ENCODE measurements at regions not wholly inside any gene's neighbourhood (a gene's known extent, or its start where the extent isn't known, plus 50 kb on each side); places are given as distances from the start of the nearest gene placed in this dataset.

DNA sequence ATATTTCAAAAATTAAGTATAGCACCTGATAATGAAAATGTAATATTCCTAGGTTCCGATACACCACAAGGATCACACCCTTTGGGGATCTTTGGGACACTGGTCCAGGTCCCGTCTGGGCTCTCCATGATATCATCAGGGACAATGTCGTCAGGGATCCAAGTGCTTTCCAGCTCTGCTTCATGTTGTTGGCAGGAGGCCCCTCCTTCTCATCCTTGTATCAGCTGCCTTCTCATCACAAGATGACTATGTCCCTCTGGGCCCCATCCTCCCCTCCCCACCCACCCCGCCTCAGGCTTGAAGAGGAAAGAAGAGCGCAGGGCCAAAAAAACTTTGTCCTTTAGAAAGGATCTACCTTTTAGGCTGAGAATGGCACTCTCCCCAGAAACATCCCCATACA is 128.3 kb upstream of the KLF3 start:
- no peak overlapping the region for H3K4me3 ChIP-seq (ENCODE audit: low read depth, low read length)
- no peaks in the 10 kb centered on the region for H3K9me3 ChIP-seq (ENCODE audit: severe bottlenecking)
- H3K27ac ChIP-seq, result no peak overlapping the region
- TF ChIP-seq, protein P1, sequence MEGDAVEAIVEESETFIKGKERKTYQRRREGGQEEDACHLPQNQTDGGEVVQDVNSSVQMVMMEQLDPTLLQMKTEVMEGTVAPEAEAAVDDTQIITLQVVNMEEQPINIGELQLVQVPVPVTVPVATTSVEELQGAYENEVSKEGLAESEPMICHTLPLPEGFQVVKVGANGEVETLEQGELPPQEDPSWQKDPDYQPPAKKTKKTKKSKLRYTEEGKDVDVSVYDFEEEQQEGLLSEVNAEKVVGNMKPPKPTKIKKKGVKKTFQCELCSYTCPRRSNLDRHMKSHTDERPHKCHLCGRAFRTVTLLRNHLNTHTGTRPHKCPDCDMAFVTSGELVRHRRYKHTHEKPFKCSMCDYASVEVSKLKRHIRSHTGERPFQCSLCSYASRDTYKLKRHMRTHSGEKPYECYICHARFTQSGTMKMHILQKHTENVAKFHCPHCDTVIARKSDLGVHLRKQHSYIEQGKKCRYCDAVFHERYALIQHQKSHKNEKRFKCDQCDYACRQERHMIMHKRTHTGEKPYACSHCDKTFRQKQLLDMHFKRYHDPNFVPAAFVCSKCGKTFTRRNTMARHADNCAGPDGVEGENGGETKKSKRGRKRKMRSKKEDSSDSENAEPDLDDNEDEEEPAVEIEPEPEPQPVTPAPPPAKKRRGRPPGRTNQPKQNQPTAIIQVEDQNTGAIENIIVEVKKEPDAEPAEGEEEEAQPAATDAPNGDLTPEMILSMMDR (IDR thresholded peaks at IDR 0.05; ENCODE audit: low read depth, low read length), result no peak
- DNase-seq, result no peak
- no peaks in the 10 kb centered on the region for H3K27me3 ChIP-seq (ENCODE audit: insufficient read depth, low read depth, severe bottlenecking)
- H3K36me3 ChIP-seq, result no peaks in the 10 kb centered on the region

DNA sequence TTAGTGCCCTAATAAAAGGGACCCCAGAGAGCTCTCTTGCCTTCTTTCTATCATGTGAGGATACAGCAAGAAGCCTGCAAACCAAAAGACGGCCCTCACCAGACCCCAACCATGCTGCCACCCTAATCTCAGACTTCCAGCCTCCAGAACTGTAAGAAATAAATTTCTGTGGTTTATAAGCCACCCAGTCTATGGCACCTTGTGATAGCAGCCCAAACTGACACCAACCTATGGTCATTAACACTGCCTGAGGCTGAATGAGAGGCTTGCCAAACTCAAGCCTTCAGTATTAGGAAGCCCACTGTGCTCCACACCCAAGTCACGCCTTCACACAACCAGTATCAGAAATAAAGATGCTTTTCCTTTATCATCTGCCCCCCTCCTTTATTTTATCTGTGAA is 127.3 kb upstream of the KLF3 start:
- Histone ChIP-seq H3K27me3 (ENCODE audit: insufficient read depth, low read depth, severe bottlenecking) (no peaks in the 10 kb centered on the region), H3K36me3 (no peaks in the 10 kb centered on the region), H3K27ac (no peak overlapping the region), H3K9me3 (ENCODE audit: severe bottlenecking) (no peaks in the 10 kb centered on the region), H3K4me3 (ENCODE audit: low read depth, low read length) (no peak overlapping the region)
- TF ChIP-seq, protein P1 (IDR thresholded peaks at IDR 0.05; ENCODE audit: low read depth, low read length), result no peak
- no peak for DNase-seq

DNA sequence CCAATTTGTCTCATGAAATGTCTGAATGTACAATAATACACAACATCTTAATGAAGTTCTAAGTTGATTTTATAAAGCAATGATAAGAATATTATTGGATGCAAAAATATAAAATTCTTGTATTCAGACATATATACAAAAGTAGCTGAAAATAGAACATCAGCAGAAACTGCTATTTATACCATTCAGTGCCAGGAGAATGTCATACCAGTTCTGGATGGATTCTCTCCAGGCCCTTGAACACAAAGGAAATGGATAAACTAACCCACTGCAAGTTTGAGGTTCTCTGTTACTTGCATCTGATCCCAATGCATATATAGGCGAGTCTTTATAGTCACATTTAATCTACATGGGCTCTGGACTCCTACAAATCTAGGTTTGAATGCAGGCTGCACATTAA is 126.3 kb upstream of the KLF3 start:
- no peaks in the 10 kb centered on the region for H3K36me3 ChIP-seq
- H3K27ac ChIP-seq, result no peak overlapping the region
- no peaks in the 10 kb centered on the region for H3K27me3 ChIP-seq (ENCODE audit: insufficient read depth, low read depth, severe bottlenecking)
- H3K9me3 ChIP-seq (ENCODE audit: severe bottlenecking), result no peaks in the 10 kb centered on the region
- TF ChIP-seq, protein P1 (IDR thresholded peaks at IDR 0.05; ENCODE audit: low read depth, low read length), result no peak
- no peak for DNase-seq
- H3K4me3 ChIP-seq (ENCODE audit: low read depth, low read length), result no peak overlapping the region

DNA sequence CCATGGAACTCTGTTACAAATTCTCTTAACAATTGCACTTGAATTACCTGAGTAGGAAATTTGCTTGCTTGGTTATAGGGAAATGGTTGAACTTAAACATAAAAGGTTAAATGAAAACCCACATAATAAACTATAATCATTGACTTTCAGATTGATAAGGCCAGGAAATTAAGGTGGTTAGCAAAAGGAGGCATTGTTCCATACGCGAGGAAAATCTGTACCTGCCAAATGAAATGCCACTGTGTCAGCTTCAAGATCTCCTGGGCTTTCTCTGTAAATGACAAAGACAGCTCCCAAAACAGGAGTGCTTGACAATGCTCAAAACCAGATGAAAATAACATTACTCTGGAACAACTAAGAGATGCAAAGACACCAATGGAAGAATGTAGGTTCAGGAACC is 125.5 kb upstream of the KLF3 start:
- no peak overlapping the region for H3K4me3 ChIP-seq (ENCODE audit: low read depth, low read length)
- H3K9me3 ChIP-seq (ENCODE audit: severe bottlenecking), result no peaks in the 10 kb centered on the region
- no peak for DNase-seq
- no peak overlapping the region for H3K27ac ChIP-seq
- TF ChIP-seq, protein P1 (IDR thresholded peaks at IDR 0.05; ENCODE audit: low read depth, low read length), result no peak
- H3K27me3 ChIP-seq (ENCODE audit: insufficient read depth, low read depth, severe bottlenecking), result no peaks in the 10 kb centered on the region
- no peaks in the 10 kb centered on the region for H3K36me3 ChIP-seq

DNA sequence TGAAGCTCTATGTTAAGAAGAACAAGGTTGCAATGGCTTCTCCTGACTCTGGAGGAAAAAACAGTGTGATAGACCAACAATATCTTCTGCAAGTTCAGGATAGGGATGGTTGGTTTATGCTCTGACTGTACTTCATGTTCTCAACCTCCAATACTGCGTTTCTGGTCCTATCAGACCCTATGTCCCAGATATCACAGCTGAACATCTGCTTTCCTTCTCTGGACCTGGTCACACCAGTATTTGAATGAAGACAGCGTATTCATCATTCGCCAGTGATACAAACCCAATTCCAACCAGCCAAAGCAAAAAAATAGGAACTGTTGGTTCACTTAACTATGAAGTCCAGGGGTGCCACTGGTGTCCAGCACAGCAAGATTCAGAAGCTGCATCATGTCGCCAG is 124.5 kb upstream of the KLF3 start:
- TF ChIP-seq, protein P1 (IDR thresholded peaks at IDR 0.05; ENCODE audit: low read depth, low read length), result no peak
- Histone ChIP-seq H3K27me3 (ENCODE audit: insufficient read depth, low read depth, severe bottlenecking) (no peaks in the 10 kb centered on the region), H3K4me3 (ENCODE audit: low read depth, low read length) (no peak overlapping the region), H3K9me3 (ENCODE audit: severe bottlenecking) (no peaks in the 10 kb centered on the region), H3K36me3 (no peaks in the 10 kb centered on the region), H3K27ac (no peak overlapping the region)
- DNase-seq, result no peak

DNA sequence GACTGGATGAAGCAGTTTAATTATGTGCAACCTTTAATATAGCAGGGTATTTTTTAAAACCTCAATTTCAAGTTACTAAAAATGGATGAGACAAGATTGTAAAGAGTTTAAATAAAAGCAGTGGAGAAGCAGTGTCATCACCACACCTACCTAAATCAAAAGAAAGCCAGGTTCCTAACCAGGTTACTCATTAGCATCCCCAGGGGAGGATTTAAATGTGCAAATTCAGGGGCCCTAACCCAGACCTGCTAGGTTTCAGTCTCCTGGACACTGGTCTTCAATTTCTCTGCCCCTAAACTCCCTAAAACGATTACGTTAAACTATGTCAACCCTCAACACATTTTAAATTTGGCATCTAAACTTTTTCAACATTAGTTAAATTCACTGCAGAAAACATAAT is 116.9 kb upstream of the KLF3 start:
- no peak overlapping the region for H3K27ac ChIP-seq
- DNase-seq, result no peak
- H3K36me3 ChIP-seq, result no peaks in the 10 kb centered on the region
- TF ChIP-seq, protein P1 (IDR thresholded peaks at IDR 0.05; ENCODE audit: low read depth, low read length), result no peak
- H3K4me3 ChIP-seq (ENCODE audit: low read depth, low read length), result no peak overlapping the region
- H3K27me3 ChIP-seq (ENCODE audit: insufficient read depth, low read depth, severe bottlenecking), result no peaks in the 10 kb centered on the region
- peaks cover 2% of the 10 kb centered on the region for H3K9me3 ChIP-seq (ENCODE audit: severe bottlenecking)

All from WERI-Rb-1 (cell line).